NT2/D1 (cell line): ENCODE measurements at regions not wholly inside any gene's neighbourhood (a gene's known extent, or its start where the extent isn't known, plus 50 kb on each side); places are given as distances from the start of the nearest gene placed in this dataset.

Experiments used
- DNase-seq: peaks from one replicate; pipeline ENCODE4 v3.0.0-alpha.2; 2011; ENCODE audit warnings: low read depth, low spot score
- H3K27me3 ChIP-seq: 2 replicates; pipeline ENCODE4 v1.6.0; 2011; ENCODE audit warnings: mild to moderate bottlenecking; ENCODE audit not compliant: insufficient read length, insufficient read depth
- H3K36me3 ChIP-seq: 2 replicates; pipeline ENCODE4 v1.6.1; 2011; ENCODE audit warnings: mild to moderate bottlenecking, low read length, mixed read lengths; ENCODE audit not compliant: insufficient read depth, insufficient read length
- H3K4me1 ChIP-seq: 2 replicates; pipeline ENCODE4 v1.5.1; 2011; ENCODE audit not compliant: insufficient read depth, insufficient read length
- H3K4me3 ChIP-seq: 2 replicates; pipeline ENCODE4 v1.5.1; 2011; ENCODE audit warnings: low read depth; ENCODE audit not compliant: insufficient read length
- H3K9ac ChIP-seq: 2 replicates; pipeline ENCODE4 v1.6.0; 2011; ENCODE audit warnings: low read depth; ENCODE audit not compliant: insufficient read length
- H3K9me3 ChIP-seq: 2 replicates; pipeline ENCODE4 v1.5.1; 2011; ENCODE audit warnings: mild to moderate bottlenecking, low read length; ENCODE audit not compliant: insufficient read depth
- SUZ12 ChIP-seq: IDR thresholded peaks from 2 replicates; pipeline ENCODE4 v1.6.1; 2011; ENCODE audit not compliant: insufficient read length, insufficient read depth; ENCODE audit errors: extremely low read depth
- YY1 ChIP-seq: IDR thresholded peaks from 2 replicates; pipeline ENCODE4 v1.6.1; 2011; ENCODE audit not compliant: insufficient read length, insufficient read depth
- ZNF274 ChIP-seq: IDR thresholded peaks from 2 replicates; pipeline ENCODE4 v1.6.1; 2011; ENCODE audit warnings: mild to moderate bottlenecking, low read depth, low read length

GRCh38 chr14:53783256-53783655 lies 173.4 kb downstream of the BMP4 start:
- Histone ChIP-seq H3K36me3 (no peaks in the 10 kb centered on the region), H3K27me3 (no peaks in the 10 kb centered on the region), H3K4me1 (no peaks in the 10 kb centered on the region), H3K4me3 (no peak overlapping the region), H3K9me3 (no peaks in the 10 kb centered on the region), H3K9ac (no peak overlapping the region)
- TF ChIP-seq ZNF274 (no peak), SUZ12 (no peak), YY1 (no peak)
- no peak for DNase-seq

DNA sequence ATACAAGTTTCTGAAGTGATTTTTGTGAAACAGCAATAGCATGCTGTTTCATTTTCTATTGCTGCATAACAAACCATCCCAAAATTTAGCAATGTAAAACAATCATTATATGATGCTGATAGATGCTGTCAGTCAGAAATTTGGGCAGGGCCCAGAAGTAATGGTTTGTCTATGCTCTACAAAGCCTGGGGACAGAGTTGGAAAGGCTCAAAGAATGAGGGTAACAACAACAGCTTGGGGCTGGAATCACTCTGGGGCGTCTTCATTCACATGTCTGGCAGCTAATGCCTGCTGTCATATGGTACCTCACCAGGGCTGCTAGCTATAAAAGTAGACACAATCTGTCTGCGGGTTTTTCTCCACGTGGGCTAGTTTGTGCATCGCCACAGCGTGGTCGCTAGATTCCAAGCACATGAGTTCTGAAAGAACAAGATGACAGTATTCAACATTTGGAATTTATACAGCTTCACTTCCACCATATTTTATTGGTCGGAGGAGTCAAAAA lies 176.5 kb downstream of the BMP4 start:
- Histone ChIP-seq H3K4me1 (no peaks in the 10 kb centered on the region), H3K27me3 (no peaks in the 10 kb centered on the region), H3K9ac (no peak overlapping the region), H3K4me3 (no peak overlapping the region), H3K36me3 (no peaks in the 10 kb centered on the region), H3K9me3 (no peaks in the 10 kb centered on the region)
- no peak for TF ChIP-seq SUZ12
- no peak for TF ChIP-seq ZNF274
- TF ChIP-seq YY1, result no peak
- DNase-seq, result no peak

GRCh38 chr14:53779301-53779700 lies 177.3 kb downstream of the BMP4 start:
- Histone ChIP-seq H3K4me3 (no peak overlapping the region), H3K4me1 (no peaks in the 10 kb centered on the region), H3K9ac (no peak overlapping the region), H3K27me3 (no peaks in the 10 kb centered on the region), H3K9me3 (no peaks in the 10 kb centered on the region), H3K36me3 (no peaks in the 10 kb centered on the region)
- TF ChIP-seq YY1, result no peak
- no peak for TF ChIP-seq SUZ12
- no peak for TF ChIP-seq ZNF274
- DNase-seq, result no peak

- no peak for DNase-seq
- no peaks in the 10 kb centered on the region for H3K4me1 ChIP-seq
- TF ChIP-seq YY1 (no peak), SUZ12 (no peak), ZNF274 (no peak)
- H3K9ac ChIP-seq, result no peak overlapping the region
- no peaks in the 10 kb centered on the region for H3K9me3 ChIP-seq
- H3K27me3 ChIP-seq, result no peaks in the 10 kb centered on the region
- no peak overlapping the region for H3K4me3 ChIP-seq
- no peaks in the 10 kb centered on the region for H3K36me3 ChIP-seq
These were observed 178.4 kb downstream of the BMP4 start for GRCh38 chr14:53778263-53778662.

DNA sequence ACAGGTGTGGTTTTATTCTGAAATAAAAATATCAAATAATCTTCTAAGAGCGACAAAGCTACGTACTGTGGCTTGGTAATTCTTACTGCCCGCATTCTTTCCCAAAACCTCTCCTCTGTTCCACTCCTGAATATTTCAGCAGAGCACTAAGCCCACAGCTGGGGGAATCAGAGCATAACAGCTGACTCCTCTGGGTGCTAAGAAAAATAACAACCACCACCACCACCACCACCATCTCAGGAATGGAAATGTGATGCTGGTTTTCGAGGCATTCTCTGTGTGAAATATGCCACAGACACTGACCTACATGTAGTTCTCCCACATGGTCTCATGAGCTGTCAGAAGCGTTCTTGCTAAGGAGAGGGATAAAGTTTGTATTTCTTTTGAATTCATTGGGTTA lies 183.7 kb downstream of the BMP4 start:
- DNase-seq, result no peak
- H3K4me3 ChIP-seq, result no peak overlapping the region
- H3K9me3 ChIP-seq, result no peaks in the 10 kb centered on the region
- H3K27me3 ChIP-seq, result no peaks in the 10 kb centered on the region
- no peak overlapping the region for H3K9ac ChIP-seq
- H3K4me1 ChIP-seq, result no peaks in the 10 kb centered on the region
- H3K36me3 ChIP-seq, result no peaks in the 10 kb centered on the region
- no peak for TF ChIP-seq SUZ12
- no peak for TF ChIP-seq ZNF274
- TF ChIP-seq YY1, result no peak

DNA sequence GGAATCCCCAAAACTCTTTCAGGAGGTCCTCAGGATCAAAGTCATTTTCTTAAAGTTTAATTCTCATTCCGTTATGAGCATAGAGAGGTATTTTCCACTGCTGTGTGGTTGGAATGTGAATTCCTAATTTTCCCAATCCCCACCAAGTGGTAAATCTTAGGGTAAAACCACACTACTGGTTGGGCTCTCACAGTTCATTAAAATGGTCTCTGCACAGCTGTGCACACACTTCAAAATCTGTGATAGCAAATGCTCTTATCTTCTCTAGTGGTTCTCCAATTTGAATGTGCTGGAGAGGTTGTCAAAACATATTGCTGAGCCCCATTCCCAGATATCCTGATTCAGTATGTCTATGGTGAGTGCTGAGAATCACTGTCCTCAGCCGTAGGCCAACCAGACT lies 189.1 kb downstream of the BMP4 start:
- no peak for TF ChIP-seq ZNF274
- no peak for TF ChIP-seq SUZ12
- no peak for TF ChIP-seq YY1
- no peak for DNase-seq
- H3K9me3 ChIP-seq, result no peaks in the 10 kb centered on the region
- H3K36me3 ChIP-seq, result no peaks in the 10 kb centered on the region
- H3K4me3 ChIP-seq, result no peak overlapping the region
- H3K9ac ChIP-seq, result no peak overlapping the region
- no peaks in the 10 kb centered on the region for H3K27me3 ChIP-seq
- H3K4me1 ChIP-seq, result no peaks in the 10 kb centered on the region

DNA sequence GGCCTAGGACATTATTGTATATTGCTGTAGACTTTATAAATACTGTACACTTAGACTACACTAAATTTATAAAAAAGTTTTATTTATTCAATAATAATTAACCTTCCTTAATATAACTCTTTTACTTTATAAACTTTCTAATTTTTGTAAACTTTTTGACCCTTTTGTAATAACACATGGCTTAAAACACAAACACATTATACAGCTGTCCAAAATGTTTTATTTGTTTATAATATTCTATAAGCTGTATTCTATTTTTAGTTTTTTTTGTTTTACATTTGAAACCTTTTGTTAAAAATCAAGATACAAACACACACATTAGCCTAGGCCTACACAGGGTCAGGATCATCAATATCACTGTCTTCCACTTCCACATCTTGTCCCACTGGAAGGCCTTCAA lies 190.0 kb downstream of the BMP4 start:
- Histone ChIP-seq H3K4me1 (no peaks in the 10 kb centered on the region), H3K27me3 (no peaks in the 10 kb centered on the region), H3K4me3 (no peak overlapping the region), H3K9me3 (no peaks in the 10 kb centered on the region), H3K36me3 (no peaks in the 10 kb centered on the region), H3K9ac (no peak overlapping the region)
- TF ChIP-seq SUZ12 (no peak), YY1 (no peak), ZNF274 (no peak)
- no peak for DNase-seq

DNA sequence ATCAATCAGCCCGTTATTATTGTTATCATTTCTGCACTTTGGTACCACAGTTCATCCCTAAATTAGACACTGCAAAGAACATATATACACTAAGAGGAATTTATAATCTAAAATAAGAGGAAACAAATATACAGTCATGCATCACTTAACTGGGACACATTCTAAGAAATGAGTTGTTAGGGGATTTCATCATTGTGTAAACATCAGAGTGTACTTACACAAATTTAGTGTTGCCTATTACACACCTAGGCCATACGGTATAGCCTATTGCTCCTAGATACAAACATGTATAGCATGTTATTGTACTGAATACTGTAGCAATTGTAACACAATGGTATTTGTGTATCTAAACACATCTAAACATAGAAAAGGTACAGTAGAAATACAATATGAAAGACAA lies 190.5 kb downstream of the BMP4 start:
- Histone ChIP-seq H3K9ac (no peak overlapping the region), H3K4me3 (no peak overlapping the region), H3K9me3 (no peaks in the 10 kb centered on the region), H3K36me3 (no peaks in the 10 kb centered on the region), H3K4me1 (no peaks in the 10 kb centered on the region), H3K27me3 (no peaks in the 10 kb centered on the region)
- TF ChIP-seq ZNF274 (no peak), SUZ12 (no peak), YY1 (no peak)
- no peak for DNase-seq
